RWPE2 (cell line): ENCODE measurements at regions not wholly inside any gene's neighbourhood (a gene's known extent, or its start where the extent isn't known, plus 50 kb on each side); places are given as distances from the start of the nearest gene placed in this dataset.
"Not testable (repeated sequence)": the region's sequence is repeated elsewhere in the genome, so short reads cannot be mapped to it uniquely, and the experiment has no call there.

Source experiments
- ATAC-seq: fragments of 200-7000 bp; cut with Tn5 transposase; 3 replicates; pipeline ENCODE4 v1.9.1; 2021; ENCODE audit warnings: low read depth
- DNase-seq: peaks from one replicate; pipeline ENCODE4 v3.0.0-alpha.2; 2020; ENCODE audit warnings: low spot score
- H3K27ac ChIP-seq: fragments of 450-650 bp; 2 replicates; pipeline ENCODE4 v1.5.1; 2017; ENCODE audit warnings: mild to moderate bottlenecking; ENCODE audit not compliant: poor library complexity, severe bottlenecking
- H3K27me3 ChIP-seq: fragments of 250-450 bp; sonication (Bioruptor Pico); 2 replicates; pipeline ENCODE4 v1.5.1; 2021; ENCODE audit warnings: mild to moderate bottlenecking, moderate library complexity; ENCODE audit not compliant: insufficient read depth, poor library complexity, severe bottlenecking
- H3K36me3 ChIP-seq: fragments of 250-450 bp; sonication (Bioruptor Pico); 2 replicates; pipeline ENCODE4 v1.5.1; 2020; ENCODE audit warnings: low read depth, mild to moderate bottlenecking, moderate library complexity
- H3K4me1 ChIP-seq: fragments of 250-450 bp; sonication (Bioruptor Pico); 2 replicates; pipeline ENCODE4 v1.5.1; 2021; ENCODE audit warnings: mild to moderate bottlenecking, moderate library complexity; ENCODE audit not compliant: insufficient read depth, poor library complexity, severe bottlenecking
- H3K4me3 ChIP-seq: fragments of 250-450 bp; sonication (Bioruptor Pico); 2 replicates; pipeline ENCODE4 v1.5.1; 2021; ENCODE audit warnings: mild to moderate bottlenecking, moderate library complexity; ENCODE audit not compliant: severe bottlenecking
- H3K9me3 ChIP-seq: fragments of 250-450 bp; sonication (Bioruptor Pico); 2 replicates; pipeline ENCODE4 v1.5.1; 2021; ENCODE audit warnings: mild to moderate bottlenecking, moderate library complexity; ENCODE audit not compliant: severe bottlenecking
- CTCF ChIP-seq: fragments of 450-650 bp; IDR thresholded peaks from one replicate; pipeline ENCODE4 v1.5.1; 2017; ENCODE audit warnings: mild to moderate bottlenecking, moderate library complexity; ENCODE audit not compliant: poor library complexity, severe bottlenecking

DNA sequence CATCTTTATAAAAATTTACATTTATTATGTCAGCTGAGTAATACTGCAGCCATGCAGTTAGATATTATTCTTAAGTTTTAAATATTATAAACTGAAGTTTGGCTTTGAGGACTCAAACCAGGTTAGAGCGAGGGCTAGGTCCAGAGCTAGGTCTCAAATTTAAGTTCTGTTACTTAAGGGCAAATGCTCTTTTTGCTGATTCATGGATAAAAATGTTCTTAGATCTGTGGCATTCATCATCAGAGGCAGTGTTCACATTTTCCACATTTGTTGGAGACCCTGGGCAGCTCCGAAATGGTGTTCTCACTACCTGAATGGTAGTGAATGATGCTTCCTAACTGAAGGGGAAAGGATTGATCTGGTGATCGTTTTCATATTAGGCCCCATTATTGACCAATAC, 121.4 kb upstream of the MB21D2 start:
- H3K4me3 ChIP-seq = no peak overlapping the region
- H3K36me3 ChIP-seq = no peaks in the 10 kb centered on the region
- H3K9me3 ChIP-seq = no peaks in the 10 kb centered on the region
- TF ChIP-seq CTCF = no peak
- H3K27me3 ChIP-seq = no peaks in the 10 kb centered on the region
- ATAC-seq (no peak), DNase-seq (no peak)
- H3K27ac ChIP-seq = no peak overlapping the region
- no peaks in the 10 kb centered on the region for H3K4me1 ChIP-seq

- no peak for DNase-seq
- peak; percentile 72 for ATAC-seq
- TF ChIP-seq CTCF = peak; percentile 83
- H3K36me3 ChIP-seq = no peaks in the 10 kb centered on the region
- no peaks in the 10 kb centered on the region for H3K27me3 ChIP-seq
- no peak overlapping the region for H3K27ac ChIP-seq
- no peak overlapping the region for H3K4me3 ChIP-seq
- H3K9me3 ChIP-seq = no peaks in the 10 kb centered on the region
- no peaks in the 10 kb centered on the region for H3K4me1 ChIP-seq
These were observed 123.4 kb upstream of the MB21D2 start for GRCh38 chr3:193040836-193041672.

DNA sequence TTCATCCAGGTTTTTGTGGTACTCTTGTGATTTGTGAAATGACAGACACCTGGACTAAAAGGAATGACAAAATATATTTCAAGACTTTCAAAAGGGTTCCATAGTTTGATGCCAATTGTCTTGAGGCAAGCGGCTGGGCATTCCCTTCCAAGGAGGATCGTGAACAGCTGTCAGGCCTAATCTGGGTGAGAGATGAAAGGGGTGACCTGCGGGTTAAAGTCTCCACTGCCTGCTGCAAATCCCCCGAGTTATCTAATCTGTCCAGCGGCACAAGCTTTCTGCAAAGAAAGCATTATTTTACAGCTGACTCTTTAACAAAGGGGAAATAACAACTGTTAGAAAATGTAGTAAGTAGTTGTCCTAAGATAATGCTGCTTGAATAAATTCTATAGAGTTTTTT, 128.7 kb upstream of the MB21D2 start:
- DNase-seq = no peak
- ATAC-seq = no peak
- no peak overlapping the region for H3K27ac ChIP-seq
- H3K4me3 ChIP-seq = no peak overlapping the region
- H3K9me3 ChIP-seq = no peaks in the 10 kb centered on the region
- no peak for TF ChIP-seq CTCF
- no peaks in the 10 kb centered on the region for H3K4me1 ChIP-seq
- H3K27me3 ChIP-seq = no peaks in the 10 kb centered on the region
- no peaks in the 10 kb centered on the region for H3K36me3 ChIP-seq

- not testable (repeated sequence) for H3K4me3 ChIP-seq, H3K27me3 ChIP-seq, H3K4me1 ChIP-seq, DNase-seq, H3K36me3 ChIP-seq, ATAC-seq, H3K9me3 ChIP-seq, H3K27ac ChIP-seq
These were observed 129.8 kb upstream of the MB21D2 start for GRCh38 chr3:193047461-193047860.

- Histone ChIP-seq H3K9me3 (no peaks in the 10 kb centered on the region), H3K36me3 (no peaks in the 10 kb centered on the region), H3K4me3 (no peak overlapping the region), H3K27ac (no peak overlapping the region), H3K27me3 (no peaks in the 10 kb centered on the region), H3K4me1 (no peaks in the 10 kb centered on the region)
- TF ChIP-seq CTCF = no peak
- DNase-seq (no peak), ATAC-seq (no peak)
These were observed 130.5 kb upstream of the MB21D2 start for GRCh38 chr3:193048127-193048526.
